ENCODE measurements at regions not wholly inside any gene's neighbourhood (a gene's known extent, or its start where the extent isn't known, plus 50 kb on each side); places are given as distances from the start of the nearest gene placed in this dataset.

GRCh38 chr6:78526432-78526831 lies 340.9 kb upstream of the IRAK1BP1 start:
- TF ChIP-seq PATZ1 (CRISPR knock-in tag; IDR thresholded peaks at IDR 0.05; ENCODE audit: borderline replicate concordance): no peak
- no peak for TF ChIP-seq PPARA (CRISPR knock-in tag; IDR thresholded peaks at IDR 0.05; ENCODE audit: borderline replicate concordance)
- no peak for TF ChIP-seq ZNF8 (CRISPR knock-in tag; IDR thresholded peaks at IDR 0.05)
- TF ChIP-seq ARNTL (CRISPR knock-in tag; IDR thresholded peaks at IDR 0.05; ENCODE audit: borderline replicate concordance, low read depth): no peak
- no peak for TF ChIP-seq RARB (CRISPR knock-in tag; IDR thresholded peaks at IDR 0.05)

Data from SK-N-SH treated with all-trans-retinoic acid at 6 μM for 48 hours (cell line).